WTC11 (cell line): ENCODE measurements at regions not wholly inside any gene's neighbourhood (a gene's known extent, or its start where the extent isn't known, plus 50 kb on each side); places are given as distances from the start of the nearest gene placed in this dataset.
A peak's percentile ranks its signal among the peaks of the same experiment; 100 is the strongest.

ENCODE experiments used
- ATAC-seq: fragments of 200-7000 bp; cut with Tn5 transposase; 2 replicates; pipeline ENCODE4 v1.10.0; 2021; ENCODE audit warnings: mild to moderate bottlenecking, moderate library complexity
- CTCF ChIA-PET: fragments of 300-600 bp; sonication (Branson Sonifier 250); formaldehyde crosslinking; loops from one replicate; lab custom pipeline; 2021; ENCODE audit warnings: antibody characterized with exemption; lab: Charles Lee
- POLR2A ChIA-PET: fragments of 350-600 bp; sonication (Branson Sonifier 250); formaldehyde crosslinking; loops from one replicate; lab custom pipeline; 2021; ENCODE audit warnings: antibody characterized with exemption; lab: Charles Lee
- DNase-seq: peaks from one replicate; pipeline ENCODE4 v3.0.0; 2021; ENCODE audit warnings: low spot score
- H3K27ac Mint-ChIP-seq: 2 replicates; pipeline ENCODE4 v1.8.0; 2021; ENCODE audit warnings: mixed read lengths
- H3K27me3 Mint-ChIP-seq: 2 replicates; pipeline ENCODE4 v1.8.0; 2021; ENCODE audit warnings: low read depth, mild to moderate bottlenecking, moderate library complexity, mixed read lengths
- H3K36me3 Mint-ChIP-seq: 2 replicates; pipeline ENCODE4 v1.8.0; 2021; ENCODE audit warnings: mixed read lengths
- H3K4me1 Mint-ChIP-seq: 2 replicates; pipeline ENCODE4 v1.8.0; 2022; ENCODE audit warnings: mixed read lengths
- H3K4me3 Mint-ChIP-seq: 2 replicates; pipeline ENCODE4 v1.8.0; 2021; ENCODE audit warnings: mild to moderate bottlenecking, moderate library complexity, mixed read lengths
- H3K9me3 Mint-ChIP-seq: 2 replicates; pipeline ENCODE4 v1.8.0; 2021; ENCODE audit warnings: mixed read lengths
- AR ChIP-seq: fragments of 250-450 bp; sonication (Bioruptor Pico); IDR thresholded peaks from 2 replicates; pipeline ENCODE4 v1.9.0; 2021; ENCODE audit warnings: mild to moderate bottlenecking
- ATF2 ChIP-seq: sonication (generic); formaldehyde crosslinking; IDR thresholded peaks from 2 replicates; pipeline ENCODE4 v1.8.1; 2022; ENCODE audit warnings: low read depth, missing genetic modification reagents, borderline replicate concordance
- CDX4 ChIP-seq: fragments of 250-450 bp; sonication (Bioruptor Pico); IDR thresholded peaks from 2 replicates; pipeline ENCODE4 v1.9.0; 2021; ENCODE audit warnings: moderate library complexity, mild to moderate bottlenecking, inconsistent platforms, borderline replicate concordance
- E2F4 ChIP-seq: sonication (generic); formaldehyde crosslinking; IDR thresholded peaks from 2 replicates; pipeline ENCODE4 v1.8.1; 2022; ENCODE audit warnings: low read depth, mild to moderate bottlenecking, moderate library complexity, missing genetic modification reagents, borderline replicate concordance
- ELF4 ChIP-seq: sonication (generic); formaldehyde crosslinking; IDR thresholded peaks from 2 replicates; pipeline ENCODE4 v1.8.1; 2022; ENCODE audit warnings: low read depth, mild to moderate bottlenecking, moderate library complexity, missing genetic modification reagents
- ESRRA ChIP-seq: sonication (generic); formaldehyde crosslinking; IDR thresholded peaks from 2 replicates; pipeline ENCODE4 v1.8.1; 2022; ENCODE audit warnings: mild to moderate bottlenecking, missing genetic modification reagents, borderline replicate concordance
- FOXJ3 ChIP-seq: sonication (generic); formaldehyde crosslinking; IDR thresholded peaks from 2 replicates; pipeline ENCODE4 v1.9.0; 2021; ENCODE audit warnings: missing genetic modification reagents, mild to moderate bottlenecking, borderline replicate concordance
- FOXK1 ChIP-seq: sonication (generic); formaldehyde crosslinking; IDR thresholded peaks from 2 replicates; pipeline ENCODE4 v1.8.0; 2022; ENCODE audit warnings: mild to moderate bottlenecking, moderate library complexity, missing genetic modification reagents
- GABPB1 ChIP-seq: sonication (generic); formaldehyde crosslinking; IDR thresholded peaks from 2 replicates; pipeline ENCODE4 v1.8.1; 2023; ENCODE audit warnings: mild to moderate bottlenecking, missing genetic modification reagents
- NFATC4 ChIP-seq: fragments of 250-450 bp; sonication (Bioruptor Pico); IDR thresholded peaks from 2 replicates; pipeline ENCODE4 v1.9.0; 2021; ENCODE audit warnings: mild to moderate bottlenecking
- NFYB ChIP-seq: sonication (generic); formaldehyde crosslinking; conservative IDR thresholded peaks from 2 replicates; pipeline ENCODE4 v1.8.0; 2022; ENCODE audit warnings: low read depth, missing genetic modification reagents
- NR1H2 ChIP-seq: sonication (generic); formaldehyde crosslinking; IDR thresholded peaks from 2 replicates; pipeline ENCODE4 v1.9.0; 2021; ENCODE audit warnings: mild to moderate bottlenecking, moderate library complexity, missing genetic modification reagents
- OVOL2 ChIP-seq: fragments of 250-450 bp; sonication (Bioruptor Pico); IDR thresholded peaks from 2 replicates; pipeline ENCODE4 v1.9.0; 2021; ENCODE audit warnings: mild to moderate bottlenecking, borderline replicate concordance
- SMAD3 ChIP-seq: sonication (generic); formaldehyde crosslinking; IDR thresholded peaks from 2 replicates; pipeline ENCODE4 v1.8.0; 2022; ENCODE audit warnings: missing genetic modification reagents, mild to moderate bottlenecking, borderline replicate concordance
- TCF7 ChIP-seq: sonication (generic); formaldehyde crosslinking; IDR thresholded peaks from 2 replicates; pipeline ENCODE4 v1.8.0; 2022; ENCODE audit warnings: mild to moderate bottlenecking, low read depth, missing genetic modification reagents, moderate library complexity
- USF1 ChIP-seq: sonication (generic); formaldehyde crosslinking; IDR thresholded peaks from 2 replicates; pipeline ENCODE4 v1.8.0; 2022; ENCODE audit warnings: mild to moderate bottlenecking, missing genetic modification reagents
- ZNF138 ChIP-seq: sonication (generic); formaldehyde crosslinking; conservative IDR thresholded peaks from 2 replicates; pipeline ENCODE4 v1.8.1; 2022; ENCODE audit warnings: mild to moderate bottlenecking, moderate library complexity, missing genetic modification reagents
- ZNF263 ChIP-seq: sonication (generic); formaldehyde crosslinking; IDR thresholded peaks from 2 replicates; pipeline ENCODE4 v1.8.1; 2022; ENCODE audit warnings: low read depth, mild to moderate bottlenecking, moderate library complexity, missing genetic modification reagents
- ZNF317 ChIP-seq: sonication (generic); formaldehyde crosslinking; IDR thresholded peaks from 2 replicates; pipeline ENCODE4 v1.8.1; 2023; ENCODE audit warnings: low read depth, mild to moderate bottlenecking, moderate library complexity, missing genetic modification reagents, borderline replicate concordance
- ZNF396 ChIP-seq: fragments of 250-450 bp; sonication (Bioruptor Pico); IDR thresholded peaks from 2 replicates; pipeline ENCODE4 v1.8.0; 2021; ENCODE audit warnings: mild to moderate bottlenecking, moderate library complexity, borderline replicate concordance
- ZNF512 ChIP-seq: sonication (generic); formaldehyde crosslinking; IDR thresholded peaks from 2 replicates; pipeline ENCODE4 v1.8.1; 2022; ENCODE audit warnings: missing genetic modification reagents, borderline replicate concordance

- TF ChIP-seq ATF2 = no peak
- no peak for TF ChIP-seq ZNF138
Measured at GRCh38 chr1:59007820-59008598, 224.2 kb upstream of the JUN start (continued).

- no peak for DNase-seq
- Mint-ChIP-seq H3K27me3 (peaks cover 4% of the 10 kb centered on the region; the same call in 1 of the 2 replicates), H3K4me3 (no peak overlapping the region), H3K4me1 (peaks cover 41% of the 10 kb centered on the region), H3K36me3 (no peaks in the 10 kb centered on the region), H3K9me3 (no peaks in the 10 kb centered on the region), H3K27ac (no peak overlapping the region)
- ChIA-PET POLR2A (no interaction called here), CTCF (no interaction called here)
- TF ChIP-seq NFYB (CRISPR knock-in tag) (0 out of 2 replicates have a peak, but pooled peaks have one; percentile 15), ZNF263 (CRISPR knock-in tag) (no peak)
- ATAC-seq = no peak
Measured at GRCh38 chr1:59008599-59009347, 224.9 kb upstream of the JUN start.

- TF ChIP-seq NFATC4 (no peak), ESRRA (CRISPR knock-in tag) (no peak), ZNF512 (CRISPR knock-in tag) (no peak), CDX4 (CRISPR knock-in tag) (no peak), SMAD3 (CRISPR knock-in tag) (no peak), TCF7 (CRISPR knock-in tag) (no peak), ELF4 (CRISPR knock-in tag) (no peak), AR (CRISPR knock-in tag) (no peak), ZNF396 (CRISPR knock-in tag) (no peak), ZNF317 (CRISPR knock-in tag) (no peak), FOXJ3 (CRISPR knock-in tag) (no peak), E2F4 (CRISPR knock-in tag) (no peak), NR1H2 (CRISPR knock-in tag) (no peak), OVOL2 (CRISPR knock-in tag) (no peak), GABPB1 (no peak), USF1 (CRISPR knock-in tag) (no peak), FOXK1 (no peak)
- Mint-ChIP-seq H3K36me3 (no peaks in the 10 kb centered on the region), H3K27ac (no peak overlapping the region), H3K9me3 (no peaks in the 10 kb centered on the region), H3K27me3 (peaks cover 11% of the 10 kb centered on the region), H3K4me1 (peaks cover 61% of the 10 kb centered on the region), H3K4me3 (no peak overlapping the region)
- ChIA-PET POLR2A (interaction anchor here (0.6 kb wide), 1 partner anchor 107 kb away, joined by 4 read pairs; no protein-coding TSS in a partner anchor), CTCF (no interaction called here)
- no peak for ATAC-seq
- no peak for DNase-seq
Measured at GRCh38 chr1:59011663-59012062, 227.8 kb upstream of the JUN start.
